NCI-H345 treated with DMSO at 0.1 percent for 48 hours (cell line): ENCODE measurements at regions not wholly inside any gene's neighbourhood (a gene's known extent, or its start where the extent isn't known, plus 50 kb on each side); places are given as distances from the start of the nearest gene placed in this dataset.

Source experiments
- DNase-seq: peaks from one replicate; lab custom pipeline; 2025; ENCODE audit not compliant: unreplicated experiment; lab: John Stamatoyannopoulos, UW

DNA sequence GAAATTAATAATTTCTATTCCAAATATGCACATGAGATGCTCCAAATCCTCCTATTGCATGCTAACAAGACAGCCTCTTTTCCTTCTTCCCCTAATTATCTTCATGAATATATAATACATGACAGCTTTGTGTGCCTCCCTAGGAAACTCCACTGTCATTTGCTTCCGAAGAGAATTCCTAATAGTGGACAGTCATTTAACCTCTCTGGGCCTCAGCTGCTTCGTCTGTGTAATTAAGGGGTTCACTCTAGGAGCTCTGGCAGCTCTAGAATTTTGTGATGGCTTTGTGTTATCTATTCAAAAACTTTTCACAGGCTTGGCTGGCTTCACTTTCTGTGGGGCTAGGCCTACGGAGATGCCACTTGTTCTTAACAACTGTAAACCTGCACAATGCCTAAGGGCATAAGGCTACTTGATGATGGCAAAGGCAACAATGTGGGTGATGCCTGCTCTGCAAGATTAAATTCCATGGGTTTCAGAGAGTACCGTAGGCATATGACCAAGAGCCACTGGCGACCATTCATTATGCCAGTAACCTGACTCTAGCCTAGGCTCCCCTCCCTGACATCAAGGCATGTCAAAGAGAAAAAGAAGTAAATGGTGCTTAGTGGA lies 333.8 kb upstream of the UMPS start:
- no peak for DNase-seq

- DNase-seq = no peak
Measured at GRCh38 chr3:124397088-124397487, 333.2 kb upstream of the UMPS start.

- no peak for DNase-seq
Measured at GRCh38 chr3:124398594-124398993, 331.7 kb upstream of the UMPS start.

GRCh38 chr3:124401843-124402242 lies 328.4 kb upstream of the UMPS start:
- DNase-seq = no peak

DNA sequence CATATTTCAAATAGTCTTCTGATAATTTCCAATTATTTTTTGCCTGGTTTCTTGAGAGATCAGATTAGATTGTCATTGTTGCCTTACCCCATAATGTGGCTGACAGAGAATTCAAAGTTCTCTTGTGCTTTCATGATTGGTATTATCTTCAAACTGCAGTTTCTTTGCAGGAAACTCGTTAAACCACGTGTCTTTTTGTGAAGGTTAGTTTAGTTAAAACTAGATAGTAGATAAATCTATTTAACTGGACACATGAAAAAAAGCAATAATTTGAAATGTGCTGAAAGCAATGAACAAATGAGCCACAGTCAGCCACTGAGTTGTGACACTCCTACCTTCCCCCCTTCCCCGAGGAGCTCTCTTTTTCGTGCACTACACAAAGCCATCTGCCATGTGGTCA lies 327.5 kb upstream of the UMPS start:
- DNase-seq = no peak

GRCh38 chr3:124404621-124405020 lies 325.6 kb upstream of the UMPS start:
- DNase-seq = no peak

GRCh38 chr3:124407260-124407659 lies 323.0 kb upstream of the UMPS start:
- DNase-seq = no peak

DNA sequence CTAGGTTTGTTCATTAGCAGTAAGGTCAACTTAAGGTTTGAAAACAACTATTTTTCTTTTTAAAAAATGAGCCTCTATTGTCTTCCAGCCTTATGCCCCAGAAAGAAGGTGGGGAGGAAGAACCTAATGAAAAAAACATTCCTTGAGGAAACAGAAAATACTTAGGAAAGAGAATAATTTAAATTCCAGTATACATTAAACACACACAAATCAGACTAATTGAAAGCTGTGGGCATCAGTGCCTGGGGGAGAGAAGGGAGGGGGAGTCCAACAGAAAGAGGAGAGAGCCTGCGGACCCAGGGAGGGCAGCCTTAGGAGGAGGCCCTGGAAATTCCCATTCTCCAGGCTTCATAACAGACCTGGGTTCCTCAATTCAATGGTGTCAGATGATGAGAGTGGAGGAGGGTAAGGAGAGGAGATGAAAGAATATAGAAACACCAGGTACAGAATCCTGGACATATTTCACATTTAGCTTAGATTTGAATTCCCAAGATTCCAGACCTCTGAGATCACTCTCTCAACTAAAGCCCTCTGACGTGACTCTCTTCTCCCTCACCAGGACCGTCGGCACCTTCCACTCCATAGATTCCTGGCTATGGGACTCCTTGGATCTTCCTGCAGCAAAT lies 320.5 kb upstream of the UMPS start:
- no peak for DNase-seq

DNA sequence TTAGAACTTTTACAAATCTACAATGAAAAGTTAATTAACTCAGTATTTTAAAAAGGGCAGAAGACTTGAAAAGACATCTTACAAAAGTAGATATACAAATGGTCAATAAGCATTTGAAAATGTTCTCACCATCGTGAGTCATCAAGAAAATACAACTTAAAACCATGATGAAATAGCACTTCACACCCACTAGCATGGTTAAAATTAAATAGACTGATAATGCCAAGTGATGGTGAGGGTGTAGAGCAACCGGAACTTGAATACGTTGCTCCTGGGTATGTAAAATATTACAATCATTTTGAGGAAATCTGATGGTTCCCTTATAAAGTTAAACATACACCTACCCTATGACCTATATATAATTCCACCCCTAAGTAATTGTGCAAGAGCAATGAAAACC lies 319.8 kb upstream of the UMPS start:
- DNase-seq = no peak

- no peak for DNase-seq
Measured at GRCh38 chr3:124411728-124412127, 318.5 kb upstream of the UMPS start.

- DNase-seq = no peak
Measured at GRCh38 chr3:124412644-124413043, 317.6 kb upstream of the UMPS start.

- DNase-seq = no peak
Measured at GRCh38 chr3:124413393-124413792, 316.9 kb upstream of the UMPS start.

GRCh38 chr3:124413989-124414598 lies 316.2 kb upstream of the UMPS start:
- DNase-seq = no peak

- DNase-seq = no peak
Measured at GRCh38 chr3:124415446-124415960, 314.7 kb upstream of the UMPS start.

- DNase-seq = no peak
Measured at GRCh38 chr3:124419303-124419702, 310.9 kb upstream of the UMPS start.

- no peak for DNase-seq
Measured at GRCh38 chr3:124420392-124420791, 309.9 kb upstream of the UMPS start.

DNA sequence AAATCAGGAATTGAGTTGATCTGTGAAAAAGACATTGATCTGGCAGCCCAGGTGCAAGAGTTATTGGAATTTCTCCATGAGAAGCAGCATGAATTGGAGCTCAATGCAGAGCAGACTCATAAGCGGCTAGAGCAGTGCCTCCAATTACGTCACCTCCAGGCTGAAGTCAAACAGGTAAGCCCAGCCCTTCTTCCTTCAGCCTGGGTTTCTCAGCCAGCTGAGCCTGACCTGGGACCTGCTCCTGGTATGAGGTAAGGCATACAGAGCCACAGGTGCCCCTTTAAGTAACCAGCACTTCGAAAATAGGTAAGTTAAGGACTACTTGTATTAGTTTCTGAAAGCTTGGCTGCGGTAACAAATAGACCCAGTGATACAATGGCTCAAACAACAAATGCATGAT lies 307.4 kb upstream of the UMPS start:
- DNase-seq = no peak

DNA sequence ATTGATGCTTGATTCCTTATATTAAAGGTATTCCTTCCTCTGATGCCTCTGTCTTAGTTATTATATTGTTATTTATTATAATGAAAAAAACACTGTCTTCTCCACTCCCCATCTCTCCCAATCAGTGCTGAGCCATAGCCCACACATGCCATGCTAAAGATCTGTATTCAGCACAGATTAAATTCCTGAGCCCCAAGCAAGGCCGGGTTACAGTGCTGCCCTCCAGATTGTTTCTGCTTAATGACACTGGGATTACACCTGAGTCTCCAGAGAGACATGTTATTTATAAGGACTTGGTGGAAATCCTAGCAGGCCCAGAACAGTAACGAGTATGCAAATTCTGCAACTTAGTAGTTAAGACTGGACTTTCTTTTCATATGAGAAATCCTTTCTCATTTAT lies 305.9 kb upstream of the UMPS start:
- no peak for DNase-seq

- DNase-seq = no peak
Measured at GRCh38 chr3:124425972-124426371, 304.3 kb upstream of the UMPS start.

DNA sequence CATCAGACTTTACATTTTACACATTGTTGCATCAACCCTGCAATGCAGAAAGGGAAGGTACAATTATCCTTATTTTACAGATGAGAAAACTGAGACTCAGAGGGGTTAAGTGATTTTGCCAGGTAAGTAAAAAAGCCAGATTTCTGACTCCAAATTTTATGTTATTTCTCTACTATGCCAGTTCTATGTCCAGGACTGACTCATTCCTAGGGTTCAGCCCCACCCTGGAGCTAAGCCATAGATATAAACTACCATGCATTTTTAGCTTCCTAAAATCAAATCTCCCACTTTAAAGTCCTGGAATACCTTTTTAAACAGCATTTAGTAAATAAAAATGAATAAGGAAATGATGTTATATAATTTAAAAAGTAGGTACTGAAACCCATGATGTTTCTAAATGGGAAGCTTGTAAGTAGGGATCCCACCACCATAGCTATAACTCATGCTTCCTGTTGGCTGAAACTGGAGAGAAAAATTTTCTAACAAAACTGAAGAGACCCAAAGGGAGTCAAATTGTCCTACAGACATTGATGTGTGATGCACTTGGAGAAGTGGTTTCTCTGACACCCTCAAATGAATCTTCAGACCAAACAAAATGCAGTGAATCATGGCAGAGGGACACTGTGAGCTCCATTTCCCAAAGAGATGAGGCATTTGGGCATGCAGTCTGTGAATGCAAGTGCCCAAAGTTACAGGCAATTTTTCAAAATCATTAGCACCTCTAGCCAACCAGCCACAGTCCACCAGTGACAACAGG lies 301.7 kb upstream of the UMPS start:
- no peak for DNase-seq

GRCh38 chr3:124429129-124429815 lies 301.0 kb upstream of the UMPS start:
- no peak for DNase-seq
